ENCODE measurements at regions not wholly inside any gene's neighbourhood (a gene's known extent, or its start where the extent isn't known, plus 50 kb on each side); places are given as distances from the start of the nearest gene placed in this dataset.

DNA sequence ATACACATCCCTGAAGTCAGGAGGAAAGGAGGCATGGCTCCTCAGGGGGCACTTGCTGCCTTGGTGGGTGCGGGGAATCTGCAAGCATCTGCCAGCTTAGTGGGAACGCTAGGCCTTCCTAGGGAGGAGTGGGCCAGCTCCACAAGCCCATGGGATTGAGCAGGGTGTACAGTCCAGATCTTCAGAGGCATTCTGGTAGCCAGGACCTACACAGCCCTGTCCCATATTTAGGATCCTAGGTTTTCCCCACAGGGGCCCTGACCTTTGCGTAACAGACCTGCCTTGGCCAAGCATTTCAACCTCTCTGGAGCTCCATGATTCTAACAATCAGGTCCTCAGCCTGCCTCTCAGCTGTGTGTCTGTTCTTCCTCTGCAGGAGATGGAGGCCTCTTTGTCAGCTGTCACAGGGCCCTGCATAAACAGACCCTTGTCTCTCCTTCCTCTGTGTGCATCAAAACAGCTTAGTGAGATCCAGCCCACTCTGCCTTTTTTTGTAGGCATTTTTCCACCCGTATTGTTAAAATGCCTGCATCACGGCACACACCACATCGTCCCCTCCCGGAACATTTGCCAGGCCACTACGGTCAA lies 140.2 kb upstream of the NDUFV2 start:
- TF ChIP-seq, protein P1, sequence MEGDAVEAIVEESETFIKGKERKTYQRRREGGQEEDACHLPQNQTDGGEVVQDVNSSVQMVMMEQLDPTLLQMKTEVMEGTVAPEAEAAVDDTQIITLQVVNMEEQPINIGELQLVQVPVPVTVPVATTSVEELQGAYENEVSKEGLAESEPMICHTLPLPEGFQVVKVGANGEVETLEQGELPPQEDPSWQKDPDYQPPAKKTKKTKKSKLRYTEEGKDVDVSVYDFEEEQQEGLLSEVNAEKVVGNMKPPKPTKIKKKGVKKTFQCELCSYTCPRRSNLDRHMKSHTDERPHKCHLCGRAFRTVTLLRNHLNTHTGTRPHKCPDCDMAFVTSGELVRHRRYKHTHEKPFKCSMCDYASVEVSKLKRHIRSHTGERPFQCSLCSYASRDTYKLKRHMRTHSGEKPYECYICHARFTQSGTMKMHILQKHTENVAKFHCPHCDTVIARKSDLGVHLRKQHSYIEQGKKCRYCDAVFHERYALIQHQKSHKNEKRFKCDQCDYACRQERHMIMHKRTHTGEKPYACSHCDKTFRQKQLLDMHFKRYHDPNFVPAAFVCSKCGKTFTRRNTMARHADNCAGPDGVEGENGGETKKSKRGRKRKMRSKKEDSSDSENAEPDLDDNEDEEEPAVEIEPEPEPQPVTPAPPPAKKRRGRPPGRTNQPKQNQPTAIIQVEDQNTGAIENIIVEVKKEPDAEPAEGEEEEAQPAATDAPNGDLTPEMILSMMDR (conservative IDR thresholded peaks at IDR 0.05; ENCODE audit: low read length): no peak
- TF ChIP-seq EZH2phosphoT487 (IDR thresholded peaks at IDR 0.05; ENCODE audit: borderline replicate concordance, low read depth, low read length): no peak

Data from OCI-LY7 (cell line).